Skeletal muscle satellite cell (primary cell): ENCODE measurements at regions not wholly inside any gene's neighbourhood (a gene's known extent, or its start where the extent isn't known, plus 50 kb on each side); places are given as distances from the start of the nearest gene placed in this dataset.

Experiments
- H3K27me3 ChIP-seq: 2 replicates; pipeline ENCODE4 v1.7.0; 2013; ENCODE audit warnings: low read length; ENCODE audit not compliant: control insufficient read depth, insufficient read depth
- H3K36me3 ChIP-seq: 2 replicates; pipeline ENCODE4 v1.7.0; 2013; ENCODE audit warnings: mild to moderate bottlenecking, control low read depth, low read length; ENCODE audit not compliant: insufficient read depth
- H3K4me1 ChIP-seq: 2 replicates; pipeline ENCODE4 v1.7.0; 2013; ENCODE audit warnings: low read length; ENCODE audit not compliant: control insufficient read depth, insufficient read depth
- H3K4me2 ChIP-seq: 2 replicates; pipeline ENCODE4 v1.7.0; 2013; ENCODE audit warnings: mild to moderate bottlenecking, low read length
- H3K4me3 ChIP-seq: 2 replicates; pipeline ENCODE4 v1.7.0; 2013; ENCODE audit warnings: low read length
- H3K9ac ChIP-seq: 2 replicates; pipeline ENCODE4 v1.7.0; 2013; ENCODE audit warnings: mild to moderate bottlenecking, low read depth, low read length, moderate library complexity
- H3K9me3 ChIP-seq: replicated peaks from 2 replicates; pipeline ENCODE4 v1.7.0; 2013; ENCODE audit warnings: mild to moderate bottlenecking, control low read depth, low read length

GRCh38 chr2:83067947-83068346, 1391.1 kb downstream of the SUCLG1 start:
- H3K4me2 ChIP-seq: no peak overlapping the region
- no peaks in the 10 kb centered on the region for H3K36me3 ChIP-seq
- no peak overlapping the region for H3K4me3 ChIP-seq
- H3K9me3 ChIP-seq: no peaks in the 10 kb centered on the region
- peaks cover 6% of the 10 kb centered on the region for H3K4me1 ChIP-seq
- H3K9ac ChIP-seq: no peak overlapping the region
- H3K27me3 ChIP-seq: no peaks in the 10 kb centered on the region

DNA sequence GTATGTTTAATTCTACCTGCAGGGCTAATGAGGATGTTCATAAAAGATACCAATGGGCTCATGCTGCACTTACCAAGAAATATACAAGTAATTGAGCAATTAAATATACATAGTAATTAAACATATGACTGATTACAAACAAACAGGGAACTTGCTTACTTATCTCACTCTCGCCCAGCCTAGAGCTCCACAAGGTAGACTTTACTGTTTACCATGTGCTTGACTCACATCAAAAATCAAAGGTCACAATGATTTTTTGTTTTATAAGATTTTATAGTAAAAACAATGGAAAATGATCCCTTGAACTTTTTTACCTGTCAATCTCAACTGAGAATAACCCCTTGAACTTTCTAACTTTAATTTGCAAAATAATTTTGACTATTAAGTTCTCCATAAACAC, 1395.1 kb downstream of the SUCLG1 start:
- Histone ChIP-seq H3K9ac (no peak overlapping the region), H3K9me3 (no peaks in the 10 kb centered on the region), H3K4me3 (no peak overlapping the region), H3K36me3 (no peaks in the 10 kb centered on the region), H3K4me1 (peaks cover 2% of the 10 kb centered on the region), H3K27me3 (no peaks in the 10 kb centered on the region), H3K4me2 (no peak overlapping the region)

DNA sequence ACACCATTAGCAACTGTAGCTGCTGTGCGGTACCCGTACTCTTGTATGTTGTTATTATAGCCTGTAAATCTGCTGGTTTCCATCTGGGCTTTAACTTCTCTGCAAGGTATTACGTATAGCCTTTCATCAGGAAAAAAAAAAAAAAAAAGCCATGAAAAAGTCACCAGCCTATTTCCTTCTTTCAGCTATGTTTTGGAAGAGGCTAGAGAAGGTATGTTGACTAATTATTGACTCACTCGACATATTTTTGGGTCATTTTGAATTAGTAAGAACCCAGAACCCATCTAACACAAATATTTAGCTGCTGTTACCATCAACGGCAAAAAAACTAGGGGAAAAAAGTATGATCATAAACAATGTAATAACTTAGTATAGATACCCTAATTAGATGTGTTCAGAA, 1395.6 kb downstream of the SUCLG1 start:
- Histone ChIP-seq H3K36me3 (no peaks in the 10 kb centered on the region), H3K4me3 (no peak overlapping the region), H3K4me2 (no peak overlapping the region), H3K27me3 (no peaks in the 10 kb centered on the region), H3K9me3 (no peaks in the 10 kb centered on the region), H3K9ac (no peak overlapping the region), H3K4me1 (peaks cover 2% of the 10 kb centered on the region)

- Histone ChIP-seq H3K4me3 (no peak overlapping the region), H3K27me3 (no peaks in the 10 kb centered on the region), H3K4me1 (peaks cover 21% of the 10 kb centered on the region), H3K9ac (no peak overlapping the region), H3K4me2 (no peak overlapping the region), H3K9me3 (no peaks in the 10 kb centered on the region), H3K36me3 (no peaks in the 10 kb centered on the region)
These were observed 1400.4 kb downstream of the SUCLG1 start for GRCh38 chr2:83058683-83059082.

DNA sequence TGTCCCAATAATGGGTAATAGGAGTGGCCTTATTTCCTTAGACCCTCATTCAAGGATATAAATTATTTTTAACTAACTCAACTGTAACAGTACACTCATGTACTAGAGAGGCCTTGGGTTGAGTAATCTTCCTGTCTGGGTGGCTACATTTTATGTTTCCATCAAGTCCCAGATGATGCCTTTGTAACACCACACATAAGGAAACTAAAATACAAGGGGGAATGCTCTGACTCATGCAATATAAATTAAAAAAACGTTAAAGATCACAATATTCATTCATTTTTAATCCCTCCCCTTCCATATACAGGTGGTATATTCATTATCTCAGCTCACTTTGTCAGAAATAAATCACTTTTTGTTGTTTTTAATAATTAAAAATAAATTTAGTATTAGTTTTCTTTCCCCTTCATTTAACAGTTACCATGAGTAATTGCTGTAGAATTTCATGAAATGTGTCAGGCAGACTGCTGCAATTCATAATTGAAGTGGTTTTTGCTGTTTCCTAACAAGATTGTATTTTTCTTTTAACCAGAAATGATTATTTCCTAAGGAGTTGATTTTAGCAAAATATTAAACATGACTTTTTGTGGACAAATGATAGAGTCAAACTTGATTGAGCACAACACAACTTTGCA, 1403.6 kb downstream of the SUCLG1 start:
- Histone ChIP-seq H3K36me3 (no peaks in the 10 kb centered on the region), H3K4me1 (peaks cover 19% of the 10 kb centered on the region), H3K9me3 (no peaks in the 10 kb centered on the region), H3K27me3 (no peaks in the 10 kb centered on the region), H3K9ac (peak overlapping the region; percentile 67), H3K4me2 (peak overlapping the region; percentile 46), H3K4me3 (no peak overlapping the region)

DNA sequence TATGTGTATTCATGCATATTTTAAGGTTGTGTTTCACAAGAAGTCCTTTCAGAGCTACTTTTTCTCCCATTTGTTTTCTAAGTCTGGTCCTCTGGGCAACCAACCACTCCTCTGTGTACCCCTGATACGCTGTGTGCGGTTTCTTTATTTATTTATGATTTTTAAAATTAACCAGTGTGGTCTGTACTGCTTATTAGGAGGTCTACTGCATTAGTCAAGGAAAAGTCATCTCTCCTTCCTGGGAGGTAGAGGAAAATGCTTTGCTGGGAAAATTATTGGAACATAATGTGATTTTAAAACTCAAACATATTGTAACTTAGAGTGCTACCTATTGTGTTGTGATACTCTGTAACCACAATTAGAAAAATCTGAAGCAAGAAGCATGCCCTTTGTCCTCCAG, 1404.3 kb downstream of the SUCLG1 start:
- no peaks in the 10 kb centered on the region for H3K27me3 ChIP-seq
- H3K4me1 ChIP-seq: peaks cover 19% of the 10 kb centered on the region
- no peaks in the 10 kb centered on the region for H3K36me3 ChIP-seq
- peak overlapping the region; percentile 46 for H3K4me2 ChIP-seq
- H3K9me3 ChIP-seq: no peaks in the 10 kb centered on the region
- H3K9ac ChIP-seq: peak overlapping the region; percentile 67
- H3K4me3 ChIP-seq: no peak overlapping the region

DNA sequence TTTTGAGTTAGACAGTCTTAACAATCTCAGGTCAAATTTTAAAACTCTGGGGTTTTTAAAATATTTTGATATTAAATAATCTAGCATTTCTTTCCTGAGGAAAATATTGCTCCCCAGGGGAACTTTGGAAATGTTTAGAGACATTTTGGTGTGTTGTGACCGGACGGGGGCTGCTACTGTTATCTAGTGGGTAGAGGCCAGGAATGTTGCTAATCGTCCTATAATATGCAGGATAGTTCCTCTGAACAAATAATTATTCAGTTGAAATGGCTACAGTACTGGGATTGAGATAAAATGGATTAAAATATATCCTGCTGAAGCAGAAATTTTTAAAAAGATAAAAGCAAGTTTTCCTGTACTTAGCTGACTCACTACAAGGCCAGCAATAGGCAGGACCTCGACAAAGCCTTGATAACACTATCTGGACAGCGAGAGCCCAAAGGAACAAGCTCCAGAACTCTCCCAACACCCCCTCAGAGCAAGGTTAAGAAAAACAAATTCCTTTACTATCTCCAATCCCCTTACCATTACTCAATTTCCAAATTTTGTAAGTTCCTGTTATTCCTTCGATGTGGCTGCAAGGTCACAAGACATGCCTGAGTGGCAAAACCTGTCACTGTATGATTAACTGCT, 1407.4 kb downstream of the SUCLG1 start:
- Histone ChIP-seq H3K9me3 (no peaks in the 10 kb centered on the region), H3K36me3 (no peaks in the 10 kb centered on the region), H3K27me3 (no peaks in the 10 kb centered on the region), H3K4me1 (peaks cover 19% of the 10 kb centered on the region), H3K4me3 (no peak overlapping the region), H3K9ac (no peak overlapping the region), H3K4me2 (no peak overlapping the region)

DNA sequence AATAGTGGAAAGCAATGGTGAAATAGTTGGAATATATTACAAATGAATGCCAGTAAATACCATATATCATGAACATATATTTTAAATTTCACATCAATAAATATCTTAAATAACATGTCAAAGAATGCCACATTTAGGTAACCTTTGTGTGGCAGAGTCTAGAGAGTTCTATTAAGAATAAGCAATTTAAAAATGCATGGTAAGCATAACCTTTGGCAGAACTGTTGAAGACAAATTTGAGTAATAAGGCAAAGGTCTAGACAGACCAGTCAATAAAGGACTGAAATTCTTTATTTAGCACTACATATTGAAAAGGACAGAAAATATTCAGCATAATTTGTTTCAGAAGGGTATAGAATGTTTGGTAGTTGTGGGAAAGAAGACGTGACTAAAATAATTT, 1417.0 kb downstream of the SUCLG1 start:
- no peaks in the 10 kb centered on the region for H3K27me3 ChIP-seq

DNA sequence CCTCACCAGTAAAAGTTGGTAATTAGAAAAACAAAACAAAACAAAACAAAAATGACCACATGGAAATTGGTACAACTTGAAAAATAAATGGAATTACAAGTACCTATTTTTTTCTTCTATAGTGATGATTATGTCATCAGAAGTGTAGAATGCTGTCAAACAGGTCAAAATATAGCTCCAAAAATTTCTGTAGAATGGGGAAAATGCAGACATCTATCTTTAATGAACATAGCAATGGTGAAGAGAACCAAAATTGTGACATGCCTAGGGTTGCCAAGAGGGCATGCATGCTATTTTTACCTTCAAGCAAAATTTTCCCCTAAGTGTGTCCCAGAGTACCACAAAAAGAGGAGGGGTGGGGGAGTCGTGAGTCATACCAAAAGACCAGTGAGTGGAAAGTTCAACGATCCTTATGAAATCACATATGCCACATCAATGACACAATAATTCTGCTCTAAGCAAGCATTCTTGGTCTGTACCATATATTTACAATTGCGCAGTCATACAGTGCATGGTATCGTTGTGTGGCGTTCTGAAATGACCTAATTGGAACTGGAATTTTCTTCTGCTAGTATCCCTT, 1436.4 kb downstream of the SUCLG1 start:
- H3K27me3 ChIP-seq: no peaks in the 10 kb centered on the region
- no peaks in the 10 kb centered on the region for H3K9me3 ChIP-seq
- no peak overlapping the region for H3K4me3 ChIP-seq
- no peak overlapping the region for H3K9ac ChIP-seq
- H3K4me2 ChIP-seq: no peak overlapping the region
- H3K36me3 ChIP-seq: no peaks in the 10 kb centered on the region
- H3K4me1 ChIP-seq: peaks cover 4% of the 10 kb centered on the region

More for the DNA sequence above, 1417.0 kb downstream of the SUCLG1 start:
- no peaks in the 10 kb centered on the region for H3K9me3 ChIP-seq
- no peaks in the 10 kb centered on the region for H3K4me1 ChIP-seq
- H3K9ac ChIP-seq: no peak overlapping the region
- no peaks in the 10 kb centered on the region for H3K36me3 ChIP-seq
- no peak overlapping the region for H3K4me3 ChIP-seq
- no peak overlapping the region for H3K4me2 ChIP-seq

DNA sequence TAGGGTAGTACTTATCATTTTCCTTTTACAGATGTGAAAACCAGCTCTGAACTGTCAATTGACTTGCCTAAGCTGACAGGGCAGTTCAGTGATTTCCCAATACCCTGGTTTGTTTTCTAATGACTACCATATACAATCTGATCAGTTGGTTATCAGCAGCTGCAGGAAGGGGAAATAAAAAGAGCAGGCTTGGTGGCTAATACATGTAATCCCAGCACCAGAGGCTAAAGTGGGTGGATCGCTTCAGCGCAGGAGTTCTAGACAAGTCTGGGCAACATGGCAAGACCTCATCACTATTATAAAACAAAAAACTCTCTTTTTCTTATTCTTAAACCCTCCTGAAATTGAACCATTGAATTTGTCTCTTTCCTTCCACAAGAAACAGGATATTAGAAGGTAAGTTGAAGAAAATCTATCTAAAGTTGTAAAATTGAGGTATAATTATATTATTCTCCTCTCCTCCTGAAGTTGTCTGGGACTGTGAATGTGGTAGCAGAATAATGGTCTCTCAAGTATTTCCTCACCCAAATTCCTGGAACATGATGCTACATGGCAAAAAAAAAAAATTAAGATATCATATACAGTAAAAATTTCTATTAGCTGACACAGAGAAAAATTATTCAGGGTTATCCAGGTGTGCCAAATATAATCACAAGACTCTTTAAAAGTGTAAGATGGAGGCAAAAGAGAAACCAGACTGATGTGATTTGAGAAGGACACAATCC, 1441.6 kb downstream of the SUCLG1 start:
- no peaks in the 10 kb centered on the region for H3K36me3 ChIP-seq
- no peak overlapping the region for H3K4me3 ChIP-seq
- peaks cover 10% of the 10 kb centered on the region for H3K4me1 ChIP-seq
- H3K4me2 ChIP-seq: no peak overlapping the region
- no peaks in the 10 kb centered on the region for H3K9me3 ChIP-seq
- no peak overlapping the region for H3K9ac ChIP-seq
- no peaks in the 10 kb centered on the region for H3K27me3 ChIP-seq

GRCh38 chr2:83016343-83017110, 1442.6 kb downstream of the SUCLG1 start:
- Histone ChIP-seq H3K27me3 (no peaks in the 10 kb centered on the region), H3K4me3 (no peak overlapping the region), H3K9me3 (no peaks in the 10 kb centered on the region), H3K36me3 (no peaks in the 10 kb centered on the region), H3K9ac (no peak overlapping the region), H3K4me1 (peaks cover 10% of the 10 kb centered on the region), H3K4me2 (no peak overlapping the region)
